RCC 7860 (cell line): ENCODE measurements at regions not wholly inside any gene's neighbourhood (a gene's known extent, or its start where the extent isn't known, plus 50 kb on each side); places are given as distances from the start of the nearest gene placed in this dataset.
"Not testable (repeated sequence)": the region's sequence is repeated elsewhere in the genome, so short reads cannot be mapped to it uniquely, and the experiment has no call there.

Experiments used
- DNase-seq: peaks from one replicate; pipeline ENCODE4 v3.0.0-alpha.2; 2015; ENCODE audit warnings: low spot score
- FAIRE-seq: peaks from 2 replicates; lab custom pipeline; 2012; peaks lifted over from hg19 to GRCh38; lab: Jason Lieb, UNC

DNA sequence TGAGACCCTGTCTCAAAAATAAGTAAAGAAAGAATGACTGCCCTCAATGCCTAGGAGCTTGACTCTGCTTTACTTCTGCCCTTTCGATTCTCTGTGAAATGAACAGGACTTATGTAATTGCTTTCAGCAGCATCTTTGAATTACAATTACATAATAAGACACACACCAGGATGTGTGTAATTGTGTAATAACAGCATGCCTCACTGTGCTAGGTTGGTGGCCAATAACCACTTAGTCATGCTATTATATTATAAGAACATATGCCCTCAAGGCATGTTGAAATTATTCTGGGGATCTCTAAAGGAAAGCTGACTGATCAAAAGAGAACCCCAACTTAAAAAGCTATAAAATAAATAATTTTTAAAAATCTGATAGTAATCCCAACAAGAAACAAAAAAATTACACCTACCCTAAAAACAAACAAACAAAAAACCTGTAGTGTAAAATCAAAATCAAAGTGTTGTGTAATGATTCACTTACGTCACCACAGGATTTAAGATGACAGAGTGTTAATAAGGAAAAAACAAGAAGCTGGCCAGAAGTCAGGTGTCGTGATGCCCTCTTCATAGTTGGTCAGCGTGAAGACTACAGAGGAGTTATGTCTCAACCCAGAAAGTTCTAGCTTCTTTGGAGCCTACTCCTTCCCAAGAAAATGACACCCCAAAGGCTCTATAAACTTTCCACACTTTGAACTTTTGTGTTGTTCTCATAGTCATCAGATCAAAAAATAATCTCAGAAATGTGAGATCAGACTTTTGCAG is 70.5 kb upstream of the NBPF11 start:
- FAIRE-seq, DNase-seq: not testable (repeated sequence)

DNA sequence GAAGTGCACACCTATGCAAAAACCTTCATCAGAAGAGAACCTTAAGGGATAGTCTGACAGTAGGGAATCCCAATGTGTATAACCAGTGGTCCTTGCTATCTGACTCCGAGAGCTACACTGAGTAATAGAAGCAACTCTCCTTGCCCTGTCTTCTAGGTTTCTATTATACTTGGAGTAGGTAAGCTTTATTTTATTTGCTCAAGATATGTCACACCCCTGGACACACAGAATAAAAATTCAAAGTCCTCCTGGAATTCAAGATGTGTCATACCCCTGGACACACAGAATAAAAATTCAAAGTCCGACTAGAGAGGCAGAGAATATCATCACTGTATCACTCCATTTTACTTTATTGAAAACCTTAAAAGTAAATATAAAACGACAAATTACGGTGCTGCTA is 69.5 kb upstream of the NBPF11 start:
- DNase-seq, FAIRE-seq: not testable (repeated sequence)

DNA sequence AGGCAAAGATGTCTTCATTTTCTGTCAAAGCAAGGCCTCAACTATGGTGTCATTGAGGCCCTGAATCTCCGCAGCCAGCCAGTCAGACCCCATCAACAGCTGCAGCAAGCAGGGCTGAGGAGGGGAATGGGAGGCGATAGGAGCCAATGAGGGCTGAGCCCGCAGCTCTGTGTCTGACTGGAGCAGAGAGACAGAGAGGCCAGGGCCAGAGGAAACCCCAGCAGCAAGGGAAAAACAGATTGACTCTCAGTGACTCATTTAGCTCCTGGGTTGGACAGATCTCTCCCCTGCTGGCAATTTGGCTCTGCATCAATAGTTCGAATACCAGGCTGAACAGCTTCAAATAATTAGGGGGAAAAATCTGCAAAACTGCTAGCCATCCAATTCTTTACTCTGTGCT is 67.1 kb upstream of the NBPF11 start:
- not testable (repeated sequence) for DNase-seq, FAIRE-seq

DNA sequence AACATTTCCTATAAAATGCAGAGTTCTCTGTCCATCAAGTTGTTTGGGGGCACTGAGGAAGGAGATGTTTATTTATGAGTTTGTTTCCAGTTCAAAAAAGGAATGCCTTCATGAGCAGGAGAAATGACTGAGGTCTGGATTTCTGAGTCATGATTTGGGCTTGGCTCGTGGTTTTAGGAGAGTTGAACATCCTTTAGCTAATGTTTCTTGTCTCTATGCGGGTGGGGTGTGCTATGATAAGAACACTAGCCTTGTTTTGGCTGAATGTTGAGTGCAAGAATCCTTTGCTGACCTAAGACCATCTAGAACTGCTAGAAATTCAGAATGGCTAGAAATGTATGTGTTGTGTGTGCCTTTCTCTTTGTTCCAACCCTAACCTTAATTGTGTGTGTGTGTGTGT is 59.1 kb upstream of the NBPF11 start:
- DNase-seq, FAIRE-seq: not testable (repeated sequence)

DNA sequence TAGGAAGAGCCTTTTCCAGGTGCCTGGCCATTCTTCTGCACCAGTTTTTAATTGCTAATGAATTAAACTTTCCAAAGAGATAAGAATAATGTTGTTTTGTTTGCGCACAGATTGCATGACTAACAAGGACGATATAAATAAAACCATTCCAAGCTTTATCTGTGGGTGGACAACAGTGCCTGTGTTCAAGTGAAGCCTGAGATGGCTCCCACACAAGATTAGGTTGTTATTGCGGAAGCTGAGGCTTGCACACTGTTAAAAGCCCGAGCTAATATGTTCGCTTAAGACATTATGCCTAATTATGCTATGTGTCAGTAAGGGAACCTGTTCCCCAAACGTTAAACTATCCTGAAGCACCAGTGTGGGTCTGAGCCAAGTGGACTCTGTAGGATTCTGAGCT is 58.5 kb upstream of the NBPF11 start:
- DNase-seq, FAIRE-seq: not testable (repeated sequence)

DNA sequence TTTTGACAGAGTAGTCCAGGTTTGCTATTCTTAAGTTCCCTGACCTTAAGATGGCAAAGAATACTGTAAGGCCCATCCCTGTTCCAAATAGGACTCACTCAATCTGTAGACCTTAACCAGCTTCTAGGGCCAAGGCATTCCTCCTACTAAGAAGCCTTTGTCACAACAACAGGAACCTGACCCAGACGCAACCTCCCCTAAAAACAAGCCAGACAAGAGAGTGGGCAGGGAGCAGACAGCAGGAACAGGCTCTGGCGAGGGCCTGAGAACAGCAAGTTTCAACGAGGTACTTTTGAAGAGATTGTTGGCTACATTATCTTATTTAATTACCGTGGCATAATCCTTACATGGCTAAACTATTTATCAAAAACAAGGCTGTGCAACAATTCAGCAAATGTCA is 58.1 kb upstream of the NBPF11 start:
- not testable (repeated sequence) for FAIRE-seq

DNA sequence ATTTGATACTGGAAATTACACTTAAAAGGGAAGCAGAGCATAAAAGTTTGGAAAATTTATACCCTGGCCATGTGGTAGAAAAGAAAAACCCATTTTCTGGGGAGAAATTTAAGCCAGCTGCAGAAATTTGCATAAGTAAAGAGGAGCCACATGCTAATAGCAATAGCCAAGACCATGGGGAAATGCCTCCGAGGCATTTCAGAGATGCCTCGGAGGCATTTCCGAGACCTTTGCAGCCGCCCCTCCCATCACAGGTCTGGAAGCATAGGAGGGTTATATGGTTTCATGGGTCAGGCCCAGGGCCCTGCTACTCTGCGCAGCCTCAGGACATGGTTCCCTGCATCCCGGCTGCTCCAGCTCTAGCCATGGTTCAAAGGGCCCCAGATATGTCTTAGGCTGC is 49.9 kb upstream of the NBPF11 start:
- not testable (repeated sequence) for FAIRE-seq, DNase-seq

More for the DNA sequence above, 58.1 kb upstream of the NBPF11 start:
- not testable (repeated sequence) for DNase-seq
